OCI-LY3 (cell line): ENCODE measurements at regions not wholly inside any gene's neighbourhood (a gene's known extent, or its start where the extent isn't known, plus 50 kb on each side); places are given as distances from the start of the nearest gene placed in this dataset.

Source experiments
- EZH2phosphoT487 ChIP-seq: fragments of 200-600 bp; shearing (Covaris generic); IDR thresholded peaks from 2 replicates; pipeline ENCODE4 v1.6.1; 2018; ENCODE audit warnings: antibody characterized with exemption, mixed run types, low read depth
- TF ChIP-seq, protein P1 (sequence below): fragments of 200-600, 300-600 bp; sonication (generic); IDR thresholded peaks from 2 replicates; pipeline ENCODE4 v1.5.1; 2014; ENCODE audit warnings: antibody characterized with exemption, low read length, low read depth

DNA sequence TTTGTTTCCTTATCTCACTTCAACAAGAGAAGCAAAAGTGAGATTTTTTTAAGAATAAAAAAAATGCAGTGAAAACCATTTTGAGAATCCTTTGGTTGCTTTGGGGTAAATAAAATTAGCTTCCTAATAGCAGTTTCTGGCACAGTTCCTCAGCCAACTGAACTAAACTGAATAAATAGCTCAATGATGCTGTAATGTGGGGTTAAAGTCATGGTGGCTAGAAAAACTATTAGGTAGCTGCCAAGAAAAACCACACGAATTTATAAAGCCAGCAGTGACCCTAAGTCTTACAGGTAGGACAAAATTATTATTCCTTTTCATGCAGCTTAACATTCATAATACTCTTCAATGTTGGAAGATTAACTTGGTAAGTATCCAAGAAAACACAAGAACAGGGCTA lies 142.4 kb downstream of the APIP start:
- TF ChIP-seq, protein P1, sequence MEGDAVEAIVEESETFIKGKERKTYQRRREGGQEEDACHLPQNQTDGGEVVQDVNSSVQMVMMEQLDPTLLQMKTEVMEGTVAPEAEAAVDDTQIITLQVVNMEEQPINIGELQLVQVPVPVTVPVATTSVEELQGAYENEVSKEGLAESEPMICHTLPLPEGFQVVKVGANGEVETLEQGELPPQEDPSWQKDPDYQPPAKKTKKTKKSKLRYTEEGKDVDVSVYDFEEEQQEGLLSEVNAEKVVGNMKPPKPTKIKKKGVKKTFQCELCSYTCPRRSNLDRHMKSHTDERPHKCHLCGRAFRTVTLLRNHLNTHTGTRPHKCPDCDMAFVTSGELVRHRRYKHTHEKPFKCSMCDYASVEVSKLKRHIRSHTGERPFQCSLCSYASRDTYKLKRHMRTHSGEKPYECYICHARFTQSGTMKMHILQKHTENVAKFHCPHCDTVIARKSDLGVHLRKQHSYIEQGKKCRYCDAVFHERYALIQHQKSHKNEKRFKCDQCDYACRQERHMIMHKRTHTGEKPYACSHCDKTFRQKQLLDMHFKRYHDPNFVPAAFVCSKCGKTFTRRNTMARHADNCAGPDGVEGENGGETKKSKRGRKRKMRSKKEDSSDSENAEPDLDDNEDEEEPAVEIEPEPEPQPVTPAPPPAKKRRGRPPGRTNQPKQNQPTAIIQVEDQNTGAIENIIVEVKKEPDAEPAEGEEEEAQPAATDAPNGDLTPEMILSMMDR, result no peak
- no peak for TF ChIP-seq EZH2phosphoT487
